Astrocyte of the spinal cord (primary cell): ENCODE measurements at regions not wholly inside any gene's neighbourhood (a gene's known extent, or its start where the extent isn't known, plus 50 kb on each side); places are given as distances from the start of the nearest gene placed in this dataset.
A peak's percentile ranks its signal among the peaks of the same experiment; 100 is the strongest.

Source experiments
- DNase-seq: peaks from one replicate; pipeline ENCODE4 v3.0.0; 2011; ENCODE audit warnings: low read depth, low spot score
- H3K4me3 ChIP-seq: 2 replicates; pipeline ENCODE4 v1.5.1; 2011; ENCODE audit warnings: low read depth, mild to moderate bottlenecking, low read length, moderate library complexity
- in situ Hi-C: cut with HindIII; loops from 2 replicates; pipeline ENCODE4 v1.10.0; 2017; ENCODE audit warnings: low sequenced_read_pairs
- TF ChIP-seq, protein P1 (sequence below): IDR thresholded peaks from 2 replicates; pipeline ENCODE4 v1.5.1; 2012; ENCODE audit warnings: low read depth, mild to moderate bottlenecking, low read length, inconsistent platforms

- H3K4me3 ChIP-seq: no peak overlapping the region
- TF ChIP-seq, protein P1, sequence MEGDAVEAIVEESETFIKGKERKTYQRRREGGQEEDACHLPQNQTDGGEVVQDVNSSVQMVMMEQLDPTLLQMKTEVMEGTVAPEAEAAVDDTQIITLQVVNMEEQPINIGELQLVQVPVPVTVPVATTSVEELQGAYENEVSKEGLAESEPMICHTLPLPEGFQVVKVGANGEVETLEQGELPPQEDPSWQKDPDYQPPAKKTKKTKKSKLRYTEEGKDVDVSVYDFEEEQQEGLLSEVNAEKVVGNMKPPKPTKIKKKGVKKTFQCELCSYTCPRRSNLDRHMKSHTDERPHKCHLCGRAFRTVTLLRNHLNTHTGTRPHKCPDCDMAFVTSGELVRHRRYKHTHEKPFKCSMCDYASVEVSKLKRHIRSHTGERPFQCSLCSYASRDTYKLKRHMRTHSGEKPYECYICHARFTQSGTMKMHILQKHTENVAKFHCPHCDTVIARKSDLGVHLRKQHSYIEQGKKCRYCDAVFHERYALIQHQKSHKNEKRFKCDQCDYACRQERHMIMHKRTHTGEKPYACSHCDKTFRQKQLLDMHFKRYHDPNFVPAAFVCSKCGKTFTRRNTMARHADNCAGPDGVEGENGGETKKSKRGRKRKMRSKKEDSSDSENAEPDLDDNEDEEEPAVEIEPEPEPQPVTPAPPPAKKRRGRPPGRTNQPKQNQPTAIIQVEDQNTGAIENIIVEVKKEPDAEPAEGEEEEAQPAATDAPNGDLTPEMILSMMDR: no peak
- in situ Hi-C loops: no loop called here
- DNase-seq: no peak
These were observed 189.5 kb upstream of the PLEKHG7 start for GRCh38 chr12:92513231-92513730.

DNA sequence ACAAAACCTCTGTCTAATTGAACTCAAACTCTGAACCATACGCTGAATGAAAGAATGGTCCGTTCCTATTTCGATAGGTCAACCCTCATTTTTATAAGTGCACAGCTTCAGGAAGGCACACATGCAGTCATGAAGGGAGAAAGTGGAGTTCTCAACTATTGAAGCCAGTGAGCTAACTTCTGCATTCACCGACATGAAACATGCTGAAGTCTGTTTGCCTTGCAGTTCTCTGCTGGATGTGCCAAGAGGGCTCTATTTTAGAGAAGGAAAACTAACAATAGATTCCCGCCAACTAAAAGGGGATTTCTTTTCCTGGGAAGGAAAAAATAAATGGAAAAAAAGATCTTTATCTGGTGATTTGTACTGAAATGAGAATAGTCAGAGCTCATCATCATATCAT is 191.0 kb upstream of the PLEKHG7 start:
- TF ChIP-seq, protein P1: no peak
- in situ Hi-C loops: no loop called here
- no peak for DNase-seq
- no peak overlapping the region for H3K4me3 ChIP-seq

GRCh38 chr12:92509156-92509738 is 193.5 kb upstream of the PLEKHG7 start:
- no peak overlapping the region for H3K4me3 ChIP-seq
- DNase-seq: no peak
- TF ChIP-seq, protein P1: no peak
- in situ Hi-C loops: no loop called here

GRCh38 chr12:92506891-92507290 is 195.9 kb upstream of the PLEKHG7 start:
- no peak overlapping the region for H3K4me3 ChIP-seq
- DNase-seq: no peak
- TF ChIP-seq, protein P1: no peak
- in situ Hi-C loops: no loop called here

DNA sequence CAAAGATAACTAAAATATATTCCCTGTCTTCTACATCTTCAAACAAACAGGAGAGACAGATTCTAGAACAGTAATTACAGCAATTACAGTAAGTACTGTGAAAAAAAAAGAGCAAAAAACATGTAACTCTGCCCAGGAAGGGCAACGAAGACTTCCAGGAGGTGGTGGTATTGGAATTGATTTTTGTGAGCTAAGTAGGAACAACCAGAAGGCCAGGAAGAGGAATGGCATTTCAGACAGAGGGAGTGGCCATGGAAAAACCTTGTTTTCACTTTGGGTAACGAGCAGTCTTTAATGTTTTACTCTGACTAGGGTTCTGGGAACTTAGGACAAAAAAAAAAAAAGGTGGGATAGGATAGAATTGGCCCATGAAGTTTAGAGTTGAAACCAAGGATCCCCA is 196.3 kb upstream of the PLEKHG7 start:
- no peak for DNase-seq
- in situ Hi-C loops: no loop called here
- H3K4me3 ChIP-seq: no peak overlapping the region
- TF ChIP-seq, protein P1: no peak

GRCh38 chr12:92505254-92506231 is 197.2 kb upstream of the PLEKHG7 start:
- TF ChIP-seq, protein P1: no peak

More at GRCh38 chr12:92505254-92506231, 197.2 kb upstream of the PLEKHG7 start:
- H3K4me3 ChIP-seq: no peak overlapping the region
- DNase-seq: peak; percentile 41
- in situ Hi-C loops: no loop called here
